IMR-90 (cell line): ENCODE measurements at regions not wholly inside any gene's neighbourhood (a gene's known extent, or its start where the extent isn't known, plus 50 kb on each side); places are given as distances from the start of the nearest gene placed in this dataset.

ENCODE experiments used
- ATAC-seq: fragments of 200-7000 bp; cut with Tn5 transposase; 2 replicates; pipeline ENCODE4 v1.9.1; 2020; ENCODE audit warnings: low read depth, mild to moderate bottlenecking, moderate library complexity
- BruUV-seq: library from RNA; stranded (reverse); fragments of 400-500 nt; replicated peaks from 2 replicates; lab custom pipeline; 2021; lab: Mats Ljungman, UMichigan
- CTCF ChIA-PET: fragments of 300-600 bp; formaldehyde crosslinking; extraction: SDS; loops from one replicate; lab custom pipeline; 2021; ENCODE audit warnings: antibody characterized with exemption; lab: Yijun Ruan, JAX
- POLR2A ChIA-PET: fragments of 300-600 bp; sonication (Branson Sonifier 250); formaldehyde crosslinking; loops from one replicate; lab custom pipeline; 2022; ENCODE audit warnings: antibody characterized with exemption; ENCODE audit not compliant: unreplicated experiment; lab: Charles Lee
- DNase-seq: peaks from one replicate; pipeline ENCODE4 v3.0.0; 2013
- H2AFZ ChIP-seq: replicated peaks from 2 replicates; pipeline ENCODE3; 2013; ENCODE audit warnings: low read length, mild to moderate bottlenecking; ENCODE audit not compliant: poor library complexity
- H2AK5ac ChIP-seq: 2 replicates; pipeline ENCODE4 v1.6.1; 2013; ENCODE audit warnings: low read depth, low read length, inconsistent platforms
- H2AK9ac ChIP-seq: replicated peaks from 2 replicates; pipeline ENCODE3; 2013; ENCODE audit warnings: mild to moderate bottlenecking, low read depth, low read length, moderate library complexity; ENCODE audit not compliant: poor library complexity
- H2BK120ac ChIP-seq: 2 replicates; pipeline ENCODE4 v1.6.1; 2013; ENCODE audit warnings: low read depth, low read length, inconsistent platforms
- H2BK15ac ChIP-seq: 3 replicates; pipeline ENCODE4 v1.6.1; 2013; ENCODE audit warnings: low read depth, low read length, inconsistent platforms
- H2BK20ac ChIP-seq: 2 replicates; pipeline ENCODE4 v1.6.1; 2013; ENCODE audit warnings: low read depth, mild to moderate bottlenecking, inconsistent platforms, low read length, moderate library complexity
- H2BK5ac ChIP-seq: 2 replicates; pipeline ENCODE4 v1.6.1; 2013; ENCODE audit warnings: mild to moderate bottlenecking, low read depth, low read length, inconsistent platforms; ENCODE audit not compliant: poor library complexity, severe bottlenecking
- H3K14ac ChIP-seq: replicated peaks from 2 replicates; pipeline ENCODE4 v1.6.1; 2013; ENCODE audit warnings: low read depth, low read length, inconsistent platforms
- H3K18ac ChIP-seq: 2 replicates; pipeline ENCODE4 v1.6.1; 2013; ENCODE audit warnings: low read depth, low read length, control low read depth
- H3K23ac ChIP-seq: 2 replicates; pipeline ENCODE4 v1.6.1; 2013; ENCODE audit warnings: low read depth, low read length, inconsistent platforms
- H3K27ac ChIP-seq: 2 replicates; pipeline ENCODE4 v1.5.1; 2013; ENCODE audit warnings: mild to moderate bottlenecking, control low read depth, low read length; ENCODE audit not compliant: insufficient read depth
- H3K27me3 ChIP-seq: 2 replicates; pipeline ENCODE4 v1.6.1; 2013; ENCODE audit warnings: low read length; ENCODE audit not compliant: control insufficient read depth, insufficient read depth
- H3K36me3 ChIP-seq: 2 replicates; pipeline ENCODE4 v1.6.1; 2013; ENCODE audit warnings: low read length, mixed read lengths; ENCODE audit not compliant: control insufficient read depth, insufficient read depth
- H3K4ac ChIP-seq: 2 replicates; pipeline ENCODE4 v1.6.1; 2013; ENCODE audit warnings: low read depth, low read length, inconsistent platforms
- H3K4me1 ChIP-seq: 2 replicates; pipeline ENCODE4 v1.6.1; 2013; ENCODE audit warnings: low read length, mixed read lengths; ENCODE audit not compliant: control insufficient read depth, insufficient read depth
- H3K4me2 ChIP-seq: 2 replicates; pipeline ENCODE4 v1.6.1; 2013; ENCODE audit warnings: low read depth, mild to moderate bottlenecking, control low read depth, low read length, moderate library complexity
- H3K4me3 ChIP-seq: 2 replicates; pipeline ENCODE4 v1.5.1; 2013; ENCODE audit warnings: low read depth, mild to moderate bottlenecking, control low read depth, low read length, moderate library complexity; ENCODE audit not compliant: insufficient read depth
- H3K56ac ChIP-seq: 2 replicates; pipeline ENCODE4 v1.6.1; 2013; ENCODE audit warnings: low read length, inconsistent platforms; ENCODE audit not compliant: insufficient read depth; ENCODE audit errors: extremely low read depth
- H3K79me1 ChIP-seq, 2 experiments: 2 replicates each; pipeline ENCODE4 v1.6.1; 2013; ENCODE audit warnings: low read length in 2 of 2, inconsistent platforms in 1 of 2, low read depth in 1 of 2
- H3K9ac ChIP-seq: 2 replicates; pipeline ENCODE4 v1.6.1; 2013; ENCODE audit warnings: low read depth, low read length, control low read depth
- H3K9me1 ChIP-seq: 2 replicates; pipeline ENCODE4 v1.6.1; 2013; ENCODE audit warnings: low read length, inconsistent platforms; ENCODE audit not compliant: insufficient read depth
- H3K9me3 ChIP-seq: 2 replicates; pipeline ENCODE4 v1.6.1; 2013; ENCODE audit warnings: low read length; ENCODE audit not compliant: control insufficient read depth, insufficient read depth
- H4K20me1 ChIP-seq: 2 replicates; pipeline ENCODE4 v1.6.1; 2013; ENCODE audit warnings: low read length, inconsistent platforms; ENCODE audit not compliant: insufficient read depth
- H4K5ac ChIP-seq: 2 replicates; pipeline ENCODE4 v1.6.1; 2013; ENCODE audit warnings: mild to moderate bottlenecking, low read depth, low read length, control low read depth
- H4K8ac ChIP-seq, 2 experiments: 2 replicates each; pipeline ENCODE4 v1.6.1; 2013; ENCODE audit warnings: low read depth in 2 of 2, low read length in 2 of 2, control low read depth in 1 of 2, inconsistent platforms in 1 of 2
- H4K91ac ChIP-seq: 2 replicates; pipeline ENCODE4 v1.6.1; 2013; ENCODE audit warnings: low read depth, low read length, inconsistent platforms; ENCODE audit not compliant: insufficient read depth
- CEBPB ChIP-seq: IDR thresholded peaks from 2 replicates; pipeline ENCODE4 v1.6.1; 2012; ENCODE audit warnings: low read depth, low read length, improper control_type of control experiment
- FOS ChIP-seq: fragments of 150-350 bp; IDR thresholded peaks from 2 replicates; pipeline ENCODE4 v1.6.1; 2016; ENCODE audit warnings: low read depth, low read length
- MAFK ChIP-seq: IDR thresholded peaks from 2 replicates; pipeline ENCODE4 v1.6.1; 2012; ENCODE audit warnings: low read depth, low read length, improper control_type of control experiment
- POLR2A ChIP-seq: IDR thresholded peaks from 2 replicates; pipeline ENCODE4 v1.6.1; 2012; ENCODE audit warnings: mild to moderate bottlenecking, low read depth, low read length
- RAD21 ChIP-seq: IDR thresholded peaks from 2 replicates; pipeline ENCODE4 v1.6.1; 2012; ENCODE audit warnings: low read length, improper control_type of control experiment
- RCOR1 ChIP-seq: IDR thresholded peaks from 2 replicates; pipeline ENCODE4 v1.6.1; 2012; ENCODE audit warnings: mild to moderate bottlenecking, low read length, improper control_type of control experiment; ENCODE audit not compliant: insufficient replicate concordance
- SMC3 ChIP-seq: fragments of 150-350 bp; IDR thresholded peaks from 2 replicates; pipeline ENCODE4 v1.6.1; 2016; ENCODE audit warnings: low read depth, mild to moderate bottlenecking, antibody characterized with exemption, low read length, moderate library complexity
- WGBS, 2 experiments: methylation state at CpG; one replicate each; pipeline versions ENCODE4 v1.1.5 to v1.1.7; 2013; ENCODE audit warnings: missing lambda C conversion rate in 2 of 2; ENCODE audit not compliant: insufficient read length in 1 of 2; ENCODE audit errors: extremely low coverage in 2 of 2; 5-methylcytosine and 5-hydroxymethylcytosine counted together
- dilution Hi-C: fragments of 300-500 bp; cut with HindIII; formaldehyde crosslinking; loops from one replicate; pipeline ENCODE4 v1.14.3; 2018; ENCODE audit warnings: low sequenced_read_pairs; ENCODE audit not compliant: unreplicated experiment
- in situ Hi-C: fragments of 300-500 bp; cut with MboI; formaldehyde crosslinking; loops from 3 replicates; pipeline ENCODE4 v1.14.3; 2019; ENCODE audit warnings: low sequenced_read_pairs, inconsistent platforms, mixed read lengths
- intact Hi-C: fragments of 100-400 bp; cut with micrococcal nuclease; formaldehyde crosslinking; loops from 2 replicates; pipeline ENCODE4 v1.10.0; 2022
- TF ChIP-seq, protein P1 (sequence below): conservative IDR thresholded peaks from 2 replicates; pipeline ENCODE4 v1.5.1; 2012; ENCODE audit warnings: mild to moderate bottlenecking, low read depth, low read length, improper control_type of control experiment

- Histone ChIP-seq H3K18ac (no peak overlapping the region), H4K91ac (no peak overlapping the region), H4K5ac (no peak overlapping the region), H2BK20ac (no peak overlapping the region), H2BK5ac (no peak overlapping the region), H3K4me2 (no peak overlapping the region), H2AFZ (no peak overlapping the region), H4K8ac (no peak overlapping the region), H3K9ac (no peak overlapping the region), H2AK9ac (no peak overlapping the region), H2BK15ac (no peak overlapping the region), H3K79me1 (no peaks in the 10 kb centered on the region), H4K20me1 (no peaks in the 10 kb centered on the region), H3K23ac (no peak overlapping the region), H3K27me3 (no peaks in the 10 kb centered on the region), H3K4ac (no peak overlapping the region), H3K4me3 (no peak overlapping the region), H3K27ac (no peak overlapping the region), H3K9me1 (no peaks in the 10 kb centered on the region), H3K56ac (no peak overlapping the region), H3K36me3 (no peaks in the 10 kb centered on the region), H3K4me1 (no peaks in the 10 kb centered on the region), H3K14ac (no peak overlapping the region), H3K9me3 (no peaks in the 10 kb centered on the region), H2BK120ac (no peak overlapping the region), H2AK5ac (no peak overlapping the region)
- BruUV-seq, result no TSS peak
- intact Hi-C loops, result no loop called here
- in situ Hi-C loops, result no loop called here
- ATAC-seq (no peak), DNase-seq (peak; percentile 55)
- TF ChIP-seq RCOR1, result no peak
- TF ChIP-seq MAFK, result no peak
- TF ChIP-seq CEBPB, result no peak
- no peak for TF ChIP-seq SMC3
- TF ChIP-seq, protein P1, sequence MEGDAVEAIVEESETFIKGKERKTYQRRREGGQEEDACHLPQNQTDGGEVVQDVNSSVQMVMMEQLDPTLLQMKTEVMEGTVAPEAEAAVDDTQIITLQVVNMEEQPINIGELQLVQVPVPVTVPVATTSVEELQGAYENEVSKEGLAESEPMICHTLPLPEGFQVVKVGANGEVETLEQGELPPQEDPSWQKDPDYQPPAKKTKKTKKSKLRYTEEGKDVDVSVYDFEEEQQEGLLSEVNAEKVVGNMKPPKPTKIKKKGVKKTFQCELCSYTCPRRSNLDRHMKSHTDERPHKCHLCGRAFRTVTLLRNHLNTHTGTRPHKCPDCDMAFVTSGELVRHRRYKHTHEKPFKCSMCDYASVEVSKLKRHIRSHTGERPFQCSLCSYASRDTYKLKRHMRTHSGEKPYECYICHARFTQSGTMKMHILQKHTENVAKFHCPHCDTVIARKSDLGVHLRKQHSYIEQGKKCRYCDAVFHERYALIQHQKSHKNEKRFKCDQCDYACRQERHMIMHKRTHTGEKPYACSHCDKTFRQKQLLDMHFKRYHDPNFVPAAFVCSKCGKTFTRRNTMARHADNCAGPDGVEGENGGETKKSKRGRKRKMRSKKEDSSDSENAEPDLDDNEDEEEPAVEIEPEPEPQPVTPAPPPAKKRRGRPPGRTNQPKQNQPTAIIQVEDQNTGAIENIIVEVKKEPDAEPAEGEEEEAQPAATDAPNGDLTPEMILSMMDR, result no peak
- TF ChIP-seq FOS, result no peak
- TF ChIP-seq RAD21, result no peak
- TF ChIP-seq POLR2A, result no peak
- no CpG with 5 or more reads among the region's 4 CpGs for WGBS, 2 experiments
- CTCF ChIA-PET, result no interaction called here
- POLR2A ChIA-PET, result no interaction called here
- dilution Hi-C loops, result no loop called here
Observed at GRCh38 chr4:20028645-20029044, 223.1 kb upstream of the SLIT2 start.
